ENCODE measurements at regions not wholly inside any gene's neighbourhood (a gene's known extent, or its start where the extent isn't known, plus 50 kb on each side); places are given as distances from the start of the nearest gene placed in this dataset.
A peak's percentile ranks its signal among the peaks of the same experiment; 100 is the strongest.

DNA sequence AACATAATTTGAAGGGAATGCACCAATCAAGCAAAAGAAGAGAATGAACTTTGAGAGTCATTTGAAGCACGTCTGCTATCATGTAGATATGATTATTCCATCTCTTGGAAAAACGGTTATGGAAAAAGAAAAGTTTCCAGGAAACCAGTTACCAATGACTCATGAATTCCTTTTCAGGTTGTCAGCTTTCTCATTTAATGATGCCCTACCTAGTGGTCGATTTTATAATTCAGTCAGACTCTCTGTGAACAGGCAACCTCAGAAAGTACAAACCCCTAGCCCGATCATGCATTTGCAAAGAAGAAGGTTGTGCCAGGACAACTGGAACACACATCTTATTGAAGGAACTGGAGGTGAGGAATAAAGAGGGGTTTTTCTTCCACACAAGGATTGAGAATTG lies 355.1 kb upstream of the GRIA1 start:
- DNase-seq, result no peak

DNA sequence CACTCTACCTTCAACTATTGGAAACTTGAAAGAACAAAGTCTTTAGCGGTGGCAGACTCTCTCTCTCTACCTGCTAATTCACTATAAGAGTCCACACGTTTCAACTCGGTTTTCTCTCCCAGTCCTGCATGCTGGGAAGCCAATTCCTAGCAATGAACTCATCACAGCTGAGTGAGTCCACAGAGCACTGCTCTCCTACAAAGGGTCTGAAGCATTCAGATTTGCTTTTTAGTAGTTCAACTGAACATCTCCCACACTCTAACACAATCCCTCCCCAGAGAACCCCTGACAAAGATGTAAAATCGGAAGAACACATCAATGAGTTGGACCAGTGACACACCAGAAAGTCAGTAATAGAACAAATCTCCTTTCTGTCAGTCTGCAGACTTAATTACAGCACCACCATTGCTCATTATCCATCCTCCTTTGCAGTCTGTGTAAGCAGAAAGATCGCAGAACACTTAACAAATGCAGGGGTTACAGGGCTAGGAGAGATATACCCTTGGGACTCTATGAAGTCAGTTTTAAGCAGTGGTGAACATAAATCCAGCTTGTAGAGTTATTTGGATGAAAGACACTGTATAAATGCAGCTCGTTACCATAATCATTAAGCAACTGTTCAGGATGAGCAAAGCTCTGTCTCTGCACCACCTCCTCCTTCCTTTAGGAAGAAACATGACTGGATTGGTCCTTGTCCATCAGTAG lies 353.4 kb upstream of the GRIA1 start:
- DNase-seq, result no peak

DNA sequence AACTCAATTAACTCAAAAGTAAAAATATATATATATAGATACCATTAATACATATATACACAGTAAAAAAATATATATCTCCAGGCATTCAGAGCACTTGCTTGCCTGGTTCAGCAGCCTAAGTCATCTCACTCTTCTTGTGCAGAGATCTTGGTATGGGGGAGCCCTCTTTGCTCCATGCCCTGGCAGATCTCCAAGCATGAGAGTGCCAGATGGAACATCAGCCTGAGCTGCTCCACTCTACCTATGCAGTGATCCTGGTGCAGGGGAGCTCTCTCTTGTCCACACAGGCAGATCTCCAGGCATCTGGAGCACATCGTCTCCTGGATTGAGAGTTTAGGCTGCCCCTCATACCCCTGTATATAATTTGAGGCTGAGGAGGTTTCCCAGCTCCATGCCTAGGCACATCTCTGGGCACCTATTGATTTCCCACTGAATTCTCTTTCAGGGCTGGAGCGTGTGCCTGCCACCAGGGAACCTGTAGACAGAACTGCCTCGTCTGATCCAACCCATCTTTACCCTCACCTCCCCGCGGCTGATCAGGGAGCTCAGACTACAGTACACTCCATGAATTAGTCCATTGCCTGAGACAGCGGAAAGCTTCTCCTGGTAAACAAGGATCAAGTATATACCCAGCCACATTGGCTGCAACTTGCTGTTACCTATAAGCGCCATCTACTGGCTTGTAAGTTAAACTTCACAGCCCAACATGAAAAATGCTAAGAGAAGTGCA lies 342.4 kb upstream of the GRIA1 start:
- peak; percentile 59 for DNase-seq

DNA sequence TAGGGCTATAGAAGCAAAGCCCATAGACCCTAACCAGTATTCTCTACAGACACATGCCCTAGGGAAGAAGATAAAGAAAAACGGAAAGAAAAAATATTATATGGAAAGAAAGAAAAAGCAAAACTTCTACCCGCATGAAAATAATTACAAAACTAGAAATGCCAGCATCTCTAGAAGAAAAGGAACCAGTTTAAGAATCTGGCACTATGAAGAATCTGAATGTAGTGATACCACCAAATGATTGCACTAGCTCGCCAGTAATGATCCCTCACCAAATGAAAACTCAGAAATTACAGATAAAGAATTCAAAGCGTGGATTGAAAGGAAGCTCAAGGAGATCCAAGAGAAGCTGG lies 341.9 kb upstream of the GRIA1 start:
- DNase-seq, result no peak

DNA sequence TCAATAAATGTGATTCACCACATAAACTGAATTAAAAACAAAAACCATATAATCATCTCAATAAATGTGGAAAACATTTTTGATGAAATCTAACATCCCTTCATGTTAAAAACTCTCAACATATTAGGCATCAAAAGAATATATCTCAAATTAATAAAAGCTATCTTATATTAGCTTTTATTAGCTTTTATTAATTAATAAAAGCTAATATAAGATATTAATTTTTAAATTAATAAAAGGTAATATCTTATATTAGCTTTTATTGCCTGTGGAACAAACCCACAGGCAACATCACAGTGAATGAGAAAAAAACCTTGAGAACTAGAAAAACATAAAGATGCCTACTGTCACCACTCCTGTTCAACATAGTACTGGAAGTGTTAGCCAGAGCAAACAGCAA lies 338.9 kb upstream of the GRIA1 start:
- DNase-seq, result no peak

DNA sequence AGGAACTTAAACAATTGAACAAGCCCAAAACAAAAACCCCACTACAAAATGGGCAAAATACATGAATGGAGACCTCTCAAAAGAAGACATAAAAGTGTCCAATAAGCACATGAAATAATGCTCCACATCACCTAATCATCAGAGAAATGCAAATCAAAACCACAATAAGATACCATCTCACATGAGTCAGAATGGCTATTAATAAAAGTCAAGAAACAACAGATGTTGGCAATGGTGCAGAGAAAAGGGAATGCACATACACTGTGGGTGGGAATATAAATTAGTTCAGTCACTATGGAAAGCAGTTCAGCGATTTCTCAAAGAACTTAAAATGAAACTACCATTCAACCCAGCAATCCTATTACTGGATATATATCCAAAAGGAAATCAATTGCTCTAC lies 337.4 kb upstream of the GRIA1 start:
- no peak for DNase-seq

DNA sequence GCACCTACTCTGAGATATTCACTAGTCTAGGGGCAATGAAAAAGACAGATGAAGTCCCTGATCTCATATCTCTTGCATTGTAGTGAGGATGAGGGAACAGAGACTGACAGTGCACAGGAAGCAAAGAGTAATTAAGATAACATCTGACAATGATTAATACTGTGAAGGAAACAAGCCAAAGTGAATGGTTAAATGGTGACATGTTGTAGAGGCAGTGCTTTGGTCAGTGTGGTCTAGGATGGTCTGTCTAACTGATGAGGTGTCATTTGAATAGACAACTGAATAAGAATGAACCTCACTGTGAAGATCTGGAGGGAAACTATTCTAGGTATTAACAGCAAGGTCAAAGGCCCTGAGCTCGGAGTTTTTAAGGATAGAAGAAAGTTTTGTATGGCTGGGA lies 333.3 kb upstream of the GRIA1 start:
- DNase-seq, result no peak

DNA sequence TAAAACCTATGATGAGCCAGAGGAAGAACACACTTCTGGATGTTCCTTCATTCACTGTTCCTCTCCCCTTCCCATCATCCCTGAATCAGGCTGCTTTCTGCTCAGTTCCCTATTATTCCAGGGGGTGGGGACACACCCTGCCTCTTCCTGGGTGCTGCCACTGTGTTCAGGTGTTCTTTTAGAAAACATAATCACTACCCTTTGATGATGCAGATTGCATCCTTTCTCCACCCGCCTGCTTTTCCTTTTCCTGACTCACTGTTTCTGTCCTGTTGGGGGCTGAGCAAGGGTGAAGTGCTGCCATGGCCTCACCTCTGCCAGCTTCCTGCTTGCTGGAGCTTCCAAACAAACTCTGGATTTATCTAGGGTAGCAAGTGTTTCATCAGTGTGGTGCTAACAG lies 331.9 kb upstream of the GRIA1 start:
- DNase-seq, result no peak

DNA sequence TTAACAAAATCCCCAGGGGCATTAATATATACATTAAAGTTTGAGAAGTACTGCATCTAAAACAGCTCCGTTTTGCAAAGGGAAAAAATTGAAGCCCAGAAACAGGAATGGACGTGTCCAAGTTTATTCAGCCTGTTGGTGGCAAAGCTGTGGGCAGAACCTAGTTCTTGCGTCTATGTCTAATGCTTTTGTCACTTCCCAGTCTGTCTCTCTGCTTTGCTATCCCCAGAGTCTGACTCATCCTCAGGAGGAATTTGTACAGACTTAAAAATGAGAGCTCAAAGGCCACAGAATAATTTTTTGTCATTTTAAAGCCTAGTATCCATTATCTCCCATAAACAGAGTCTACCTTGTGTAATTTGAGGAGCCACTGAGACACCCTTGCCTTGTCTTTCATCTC lies 330.9 kb upstream of the GRIA1 start:
- no peak for DNase-seq

DNA sequence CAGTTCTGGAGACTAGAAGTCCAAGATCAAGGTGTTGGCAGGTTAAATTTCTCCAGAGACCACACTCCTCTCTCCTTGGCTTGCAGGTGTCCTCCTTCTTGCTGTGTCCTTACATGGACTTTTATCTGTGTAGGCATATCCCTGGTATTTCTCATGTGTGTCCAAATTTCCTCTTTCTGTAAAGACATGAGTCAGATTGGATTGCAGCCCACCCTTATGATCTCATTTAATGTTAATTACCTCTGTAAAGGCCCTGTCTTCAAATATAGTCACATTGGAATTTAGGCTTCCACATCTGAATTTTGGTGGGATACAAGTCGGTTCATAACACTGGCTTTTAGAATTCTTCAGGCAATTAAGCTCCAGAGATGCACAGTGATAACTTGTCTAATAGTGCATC lies 322.2 kb upstream of the GRIA1 start:
- no peak for DNase-seq

DNA sequence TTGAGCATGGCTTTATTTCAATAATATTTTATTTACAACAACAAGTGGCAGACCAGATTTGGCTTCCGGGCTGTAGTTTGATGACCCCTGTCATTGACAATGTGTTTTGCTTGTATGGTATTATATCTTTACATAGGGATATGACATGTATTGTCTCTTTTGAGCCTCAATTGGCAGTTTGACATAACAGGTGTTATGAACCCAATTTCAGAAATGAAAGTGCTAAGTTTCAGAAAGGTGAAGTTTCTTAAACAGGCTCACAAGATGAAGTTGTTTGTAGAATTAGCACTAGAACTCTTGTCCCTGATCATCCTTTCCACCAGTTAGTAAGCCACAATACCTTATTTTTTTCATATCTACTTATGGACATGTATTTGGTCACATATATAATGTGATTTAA lies 303.0 kb upstream of the GRIA1 start:
- no peak for DNase-seq

DNA sequence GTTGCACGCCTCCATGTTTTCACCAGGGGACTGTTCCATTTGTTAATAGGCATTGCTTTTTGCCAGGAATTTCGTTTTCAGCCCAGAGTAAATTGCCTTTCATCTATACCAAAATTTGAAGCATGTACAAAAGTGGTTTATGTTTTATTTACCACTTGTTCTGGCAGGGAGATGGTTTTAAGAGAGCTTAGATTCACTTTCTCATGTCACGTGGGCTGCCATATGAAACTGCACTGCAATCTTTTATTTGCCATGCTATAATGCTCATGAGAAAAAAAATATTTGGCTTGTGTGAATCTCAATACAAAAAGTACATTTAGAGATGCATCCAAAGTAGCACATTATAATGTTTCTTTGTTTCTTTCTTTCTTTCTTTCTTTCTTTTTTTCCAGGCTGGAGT lies 284.1 kb upstream of the GRIA1 start:
- no peak for DNase-seq

DNA sequence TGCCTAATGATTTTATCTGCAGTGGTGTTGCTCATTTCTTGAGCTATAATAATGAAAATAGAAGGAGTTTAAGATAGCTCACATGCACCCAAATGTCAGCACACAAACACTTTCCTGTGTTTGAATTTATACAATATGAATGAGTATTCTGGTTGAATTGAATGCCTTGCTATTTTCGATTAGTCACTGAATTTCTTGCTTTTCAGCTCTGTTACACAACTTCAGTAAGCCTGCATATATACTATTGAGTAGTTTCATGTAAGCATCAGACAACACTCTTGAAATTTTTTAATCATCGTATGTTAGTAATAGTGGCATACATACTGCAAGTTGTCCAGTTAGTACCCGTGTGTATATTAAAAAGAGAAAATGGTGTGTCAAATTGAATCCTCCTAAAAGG lies 281.5 kb upstream of the GRIA1 start:
- DNase-seq, result no peak

DNA sequence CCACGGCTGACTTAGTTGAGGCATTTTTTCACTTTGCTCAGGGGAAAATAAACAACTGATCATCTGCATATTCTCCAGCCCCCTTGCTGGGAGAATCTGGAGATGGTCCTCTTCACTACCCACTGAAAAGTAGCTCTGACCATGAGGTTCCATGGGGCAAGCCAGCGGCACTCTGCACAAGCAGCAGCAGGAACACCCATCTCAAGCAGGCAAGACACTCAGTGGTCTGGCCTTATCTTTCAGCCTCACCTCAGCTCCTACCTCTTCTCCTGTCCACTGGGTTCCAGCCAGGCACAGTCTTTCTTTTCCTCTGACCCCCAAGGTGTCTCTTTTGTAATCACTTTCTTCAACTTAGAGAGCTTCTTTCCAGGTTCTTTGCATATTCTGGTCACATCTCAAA lies 280.8 kb upstream of the GRIA1 start:
- no peak for DNase-seq

DNA sequence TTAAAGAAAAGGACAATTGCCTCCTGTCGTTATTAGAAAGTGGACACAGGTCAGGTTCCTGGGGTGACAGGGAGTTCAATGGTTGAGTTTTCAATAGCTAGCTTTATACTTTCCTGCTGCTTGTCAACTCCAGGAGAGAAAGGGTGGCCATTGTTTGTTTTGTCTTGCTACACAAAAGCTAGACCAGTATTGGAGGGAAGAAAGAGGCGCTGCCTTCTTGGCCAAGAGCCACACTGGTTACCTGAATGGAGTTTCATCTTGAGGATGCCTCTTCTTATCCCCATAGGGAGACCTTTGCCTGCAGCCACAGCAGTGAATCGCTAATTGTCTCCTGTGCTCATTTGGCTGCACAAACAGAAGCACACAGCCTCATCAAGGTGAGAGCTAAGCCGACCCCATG lies 279.4 kb upstream of the GRIA1 start:
- DNase-seq, result no peak

DNA sequence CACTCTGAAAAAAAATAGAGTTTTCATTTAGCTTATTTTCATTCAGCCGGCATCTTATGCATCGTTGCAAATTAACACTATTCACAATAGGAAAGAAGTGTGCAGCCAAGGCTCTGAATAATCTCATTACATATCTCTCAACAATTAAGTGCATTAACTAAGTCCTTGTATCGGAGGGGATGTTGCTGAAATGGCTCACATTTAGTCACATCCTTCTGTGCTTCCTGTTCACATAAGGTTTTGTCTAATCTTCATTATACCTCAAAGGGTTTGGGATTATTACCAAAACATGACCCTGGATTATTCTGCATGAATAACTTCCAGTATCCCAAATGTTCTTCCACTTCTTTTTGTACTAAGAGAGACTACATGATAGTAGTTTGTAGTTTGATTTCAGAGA lies 278.0 kb upstream of the GRIA1 start:
- no peak for DNase-seq

DNA sequence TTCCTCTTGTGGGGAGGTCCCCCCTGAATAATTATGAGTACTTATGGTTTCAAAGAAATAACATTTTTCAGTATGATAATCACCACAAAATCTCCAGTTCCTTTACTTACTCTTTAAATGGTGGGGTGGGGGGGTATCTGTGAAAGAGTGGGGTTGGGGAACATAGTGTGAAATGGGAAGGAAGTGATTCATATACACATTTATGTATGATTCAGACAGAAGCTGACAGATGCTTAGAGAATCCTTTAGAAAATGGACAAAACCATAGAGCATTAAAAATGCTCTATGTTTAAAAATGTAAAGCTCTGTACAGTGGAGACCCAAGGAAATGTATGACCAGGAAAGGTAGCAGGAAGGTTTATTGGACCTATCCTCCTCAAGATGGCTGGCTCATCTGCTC lies 267.5 kb upstream of the GRIA1 start:
- no peak for DNase-seq

DNA sequence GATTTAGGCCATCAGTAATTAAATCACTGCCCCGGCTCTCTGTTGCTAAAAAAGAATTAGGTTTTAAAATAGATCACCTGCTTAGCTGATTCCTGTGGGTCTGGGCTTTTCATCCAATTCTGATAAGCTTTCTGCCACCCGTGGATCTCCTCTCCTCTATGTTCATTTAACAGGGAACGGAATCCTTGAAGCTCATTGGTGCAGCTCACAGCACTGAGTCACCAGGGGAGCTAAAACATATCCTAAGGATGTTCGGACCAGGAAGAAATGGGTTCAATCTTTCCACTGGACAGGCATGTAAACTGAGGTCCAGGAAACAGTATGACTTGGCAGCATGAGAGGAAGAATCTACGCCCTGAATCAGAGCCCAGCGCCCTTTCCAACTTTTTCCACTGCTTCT lies 267.1 kb upstream of the GRIA1 start:
- DNase-seq, result no peak

DNA sequence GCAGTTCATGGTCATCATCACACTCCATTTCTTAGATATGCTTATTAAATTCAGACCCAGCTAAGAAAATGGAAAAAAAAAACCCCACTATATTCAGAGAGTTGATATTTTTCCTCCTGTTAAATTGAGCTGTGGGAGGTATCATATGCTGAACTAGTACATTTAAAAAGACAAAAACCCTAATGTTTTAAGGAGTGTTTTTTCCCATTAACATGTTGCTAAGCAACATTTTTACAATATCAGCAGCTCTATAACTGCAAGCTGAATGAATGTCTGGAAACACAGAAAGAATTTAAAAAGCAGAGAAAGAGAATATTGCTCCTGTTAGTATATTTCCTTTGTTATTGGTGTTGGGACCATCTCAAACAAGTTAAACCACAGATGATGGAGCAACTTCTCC lies 265.8 kb upstream of the GRIA1 start:
- no peak for DNase-seq

DNA sequence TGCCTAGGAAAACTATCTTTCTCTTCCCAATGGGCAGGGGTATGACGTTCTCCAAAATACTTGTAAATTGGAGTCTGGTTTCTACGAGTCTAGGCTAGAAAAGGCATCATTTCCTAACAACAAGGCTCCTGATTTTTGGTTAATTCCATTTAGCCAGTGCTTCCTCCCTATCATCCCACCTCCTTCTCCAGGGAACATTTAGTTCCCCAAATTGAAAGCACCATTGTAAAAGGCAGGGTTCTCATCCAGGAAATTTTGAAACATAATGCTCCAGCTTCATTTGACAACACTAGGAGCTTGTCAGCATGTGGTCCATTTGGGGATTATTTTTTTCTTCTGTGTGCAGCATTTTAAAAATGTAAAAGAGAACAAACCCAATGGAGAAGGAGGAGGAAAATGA lies 256.5 kb upstream of the GRIA1 start:
- no peak for DNase-seq

DNA sequence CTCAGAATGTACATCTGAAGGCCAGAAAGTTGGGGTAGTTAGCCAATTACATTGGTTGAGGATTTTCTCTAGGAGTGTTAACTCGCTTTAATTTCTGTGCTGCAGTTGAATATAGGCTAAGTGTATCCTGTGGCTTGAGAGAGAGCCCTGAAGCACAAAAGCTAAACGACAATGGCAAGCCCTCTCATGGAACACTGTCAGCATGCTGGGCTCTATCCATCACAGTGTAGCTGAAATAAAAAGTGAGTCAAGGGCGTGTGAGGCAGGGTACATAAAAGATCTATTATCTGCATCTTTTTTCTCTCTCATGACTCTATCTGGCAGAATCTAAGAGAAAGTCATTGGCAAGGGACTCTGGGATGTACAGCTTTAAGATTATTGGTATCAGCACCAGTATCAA lies 254.2 kb upstream of the GRIA1 start:
- DNase-seq, result no peak

DNA sequence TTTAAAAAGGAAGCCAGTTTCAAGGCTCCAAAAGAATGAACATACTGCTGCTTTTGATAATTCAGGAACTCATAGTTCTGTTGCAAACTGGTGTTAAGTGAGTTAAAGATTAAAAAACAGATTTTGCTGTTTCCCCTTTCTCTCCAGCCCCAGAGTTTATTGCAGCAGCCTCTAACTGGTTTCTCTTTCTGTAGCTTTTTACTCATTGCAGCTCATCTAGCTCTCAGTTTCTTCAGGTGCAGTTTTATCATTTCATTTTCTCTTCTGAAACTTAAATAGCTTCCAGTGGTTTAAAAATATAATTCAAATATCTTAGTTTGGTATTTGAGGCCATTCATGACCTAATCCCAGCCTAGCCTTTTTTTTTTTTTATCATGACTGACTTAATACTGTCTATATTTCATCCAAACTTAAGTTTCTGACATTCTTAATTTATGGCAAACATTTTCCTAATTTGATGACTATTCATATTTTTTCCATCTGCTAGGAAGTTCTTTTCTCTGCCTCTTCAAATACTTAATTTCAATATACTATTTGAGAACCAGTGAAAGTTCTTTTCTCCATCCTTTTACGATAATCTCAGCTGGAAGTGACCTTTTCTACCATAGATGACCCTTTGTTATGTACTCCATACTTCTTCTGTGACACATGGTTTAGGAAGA lies 252.7 kb upstream of the GRIA1 start:
- no peak for DNase-seq

DNA sequence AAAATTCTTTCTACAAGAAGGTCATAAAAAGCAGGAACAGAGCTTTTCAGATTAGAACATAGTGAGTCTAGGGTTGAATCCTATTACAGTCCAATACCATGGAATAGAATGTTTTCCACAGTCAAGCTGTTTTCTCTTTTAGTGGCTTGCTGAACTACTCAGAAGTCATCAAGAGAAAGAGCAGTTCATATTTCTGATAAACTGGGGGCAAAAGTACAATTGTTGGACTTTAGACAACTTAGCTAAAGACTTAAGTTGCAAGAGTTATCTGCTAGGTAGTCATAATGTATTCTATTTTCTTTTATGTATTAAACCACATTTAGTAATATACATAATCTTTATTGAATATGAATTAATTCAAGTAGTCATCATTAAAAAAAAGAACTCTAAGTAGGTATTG lies 233.1 kb upstream of the GRIA1 start:
- no peak for DNase-seq

DNA sequence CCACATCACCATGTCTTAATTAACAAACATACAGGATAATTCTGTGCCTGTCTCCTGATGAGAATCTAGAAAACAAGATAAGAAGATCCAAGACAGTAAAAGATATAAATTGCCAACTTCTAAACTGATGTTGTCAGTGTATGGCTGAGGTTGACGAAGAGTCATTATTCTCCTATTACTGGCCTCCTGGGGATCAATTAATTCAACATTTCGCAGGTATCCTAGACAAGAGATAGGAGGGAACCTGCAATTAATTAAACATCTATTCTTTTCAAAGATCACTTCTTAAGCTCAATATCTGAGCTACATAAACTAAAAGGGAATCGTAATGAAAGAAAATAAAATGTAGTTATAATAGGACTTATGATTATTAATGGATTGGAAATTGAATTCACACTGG lies 232.0 kb upstream of the GRIA1 start:
- DNase-seq, result no peak

Measured in skin of body (tissue), 1 donor.